ENCODE measurements at regions not wholly inside any gene's neighbourhood (a gene's known extent, or its start where the extent isn't known, plus 50 kb on each side); places are given as distances from the start of the nearest gene placed in this dataset.
A peak's percentile ranks its signal among the peaks of the same experiment; 100 is the strongest.

DNA sequence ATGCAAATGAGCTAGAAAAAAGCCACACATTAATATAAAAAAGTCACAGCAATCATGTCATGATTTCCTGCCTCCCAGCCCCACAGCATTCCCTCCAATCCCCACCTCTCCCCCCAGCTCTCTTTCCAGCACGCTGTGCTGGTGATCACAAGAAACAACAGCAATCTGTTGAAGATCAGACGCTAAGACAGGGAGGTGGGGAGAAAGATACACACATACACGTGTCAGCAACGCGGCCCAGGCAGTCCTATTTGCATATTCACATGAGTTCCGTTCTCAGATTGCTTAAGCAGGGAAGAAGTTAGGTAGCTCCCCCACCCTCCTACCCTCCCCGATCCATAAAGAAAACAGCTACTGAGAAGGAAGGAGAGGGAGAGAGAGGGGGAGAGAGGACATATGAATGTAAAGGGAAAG is 405.5 kb upstream of the PSMD7 start:
- no peak for DNase-seq (ENCODE audit: low spot score)
- no peak overlapping the region for H3K27ac Mint-ChIP-seq (ENCODE audit: unreplicated experiment)
- TF ChIP-seq, protein P1, sequence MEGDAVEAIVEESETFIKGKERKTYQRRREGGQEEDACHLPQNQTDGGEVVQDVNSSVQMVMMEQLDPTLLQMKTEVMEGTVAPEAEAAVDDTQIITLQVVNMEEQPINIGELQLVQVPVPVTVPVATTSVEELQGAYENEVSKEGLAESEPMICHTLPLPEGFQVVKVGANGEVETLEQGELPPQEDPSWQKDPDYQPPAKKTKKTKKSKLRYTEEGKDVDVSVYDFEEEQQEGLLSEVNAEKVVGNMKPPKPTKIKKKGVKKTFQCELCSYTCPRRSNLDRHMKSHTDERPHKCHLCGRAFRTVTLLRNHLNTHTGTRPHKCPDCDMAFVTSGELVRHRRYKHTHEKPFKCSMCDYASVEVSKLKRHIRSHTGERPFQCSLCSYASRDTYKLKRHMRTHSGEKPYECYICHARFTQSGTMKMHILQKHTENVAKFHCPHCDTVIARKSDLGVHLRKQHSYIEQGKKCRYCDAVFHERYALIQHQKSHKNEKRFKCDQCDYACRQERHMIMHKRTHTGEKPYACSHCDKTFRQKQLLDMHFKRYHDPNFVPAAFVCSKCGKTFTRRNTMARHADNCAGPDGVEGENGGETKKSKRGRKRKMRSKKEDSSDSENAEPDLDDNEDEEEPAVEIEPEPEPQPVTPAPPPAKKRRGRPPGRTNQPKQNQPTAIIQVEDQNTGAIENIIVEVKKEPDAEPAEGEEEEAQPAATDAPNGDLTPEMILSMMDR (IDR thresholded peaks at IDR 0.05; ENCODE audit: unreplicated experiment), result no peak
- peaks cover 3% of the 10 kb centered on the region for H3K27me3 Mint-ChIP-seq (ENCODE audit: unreplicated experiment)
- H3K4me1 Mint-ChIP-seq (ENCODE audit: unreplicated experiment), result peaks cover 15% of the 10 kb centered on the region
- peak overlapping the region; percentile 72 for H3K4me3 Mint-ChIP-seq (ENCODE audit: unreplicated experiment)
- no peaks in the 10 kb centered on the region for H3K36me3 Mint-ChIP-seq (ENCODE audit: low read depth, unreplicated experiment)
- no peaks in the 10 kb centered on the region for H3K9me3 Mint-ChIP-seq (ENCODE audit: unreplicated experiment)

DNA sequence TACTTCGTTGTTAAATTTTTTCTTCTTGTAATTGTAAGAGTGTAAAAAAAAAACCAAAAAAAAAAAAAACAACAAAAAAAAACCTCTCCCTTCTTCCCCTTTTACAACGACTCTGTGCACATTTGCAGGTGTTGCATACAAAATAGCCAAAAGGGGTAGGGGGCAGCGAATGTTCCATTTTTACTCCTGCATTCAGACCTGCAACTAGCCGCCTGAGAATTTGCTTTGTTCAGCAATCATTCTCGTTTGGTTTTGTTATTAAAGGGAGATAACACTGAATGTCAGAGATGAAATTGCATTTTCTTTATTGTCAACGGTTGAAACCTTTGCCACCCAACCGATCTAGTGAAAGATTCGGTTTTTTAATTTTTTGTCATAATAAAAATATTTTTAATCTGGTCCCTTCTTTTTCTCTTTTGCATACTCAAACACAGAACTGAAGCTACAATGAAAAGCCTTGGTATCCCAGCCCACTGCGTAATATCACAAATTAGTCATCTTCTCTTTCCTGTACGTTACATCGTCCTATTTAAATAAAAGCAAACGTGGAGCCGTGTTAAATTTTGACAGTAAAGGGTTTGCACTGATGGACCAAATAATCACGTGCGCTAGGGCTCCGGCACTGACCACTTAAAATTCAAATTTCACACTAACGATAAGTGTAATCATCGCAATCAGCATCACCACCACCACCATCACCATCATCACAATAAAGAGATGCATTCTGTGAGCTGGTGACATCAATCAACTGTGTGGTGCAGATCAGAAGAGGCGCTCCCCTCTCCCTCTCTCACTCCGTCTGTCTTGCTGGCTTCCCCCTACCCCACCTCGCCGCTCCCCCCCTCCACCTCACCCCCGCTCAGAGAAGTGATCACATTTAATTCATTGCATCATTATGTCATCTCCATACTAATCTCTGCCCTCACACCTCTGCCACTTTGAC is 406.2 kb upstream of the PSMD7 start:
- H3K27ac Mint-ChIP-seq (ENCODE audit: unreplicated experiment), result no peak overlapping the region
- H3K9me3 Mint-ChIP-seq (ENCODE audit: unreplicated experiment), result no peaks in the 10 kb centered on the region
- H3K27me3 Mint-ChIP-seq (ENCODE audit: unreplicated experiment), result peaks cover 3% of the 10 kb centered on the region
- peak overlapping the region; percentile 72 for H3K4me3 Mint-ChIP-seq (ENCODE audit: unreplicated experiment)
- no peak for DNase-seq (ENCODE audit: low spot score)
- H3K4me1 Mint-ChIP-seq (ENCODE audit: unreplicated experiment), result peaks cover 15% of the 10 kb centered on the region
- H3K36me3 Mint-ChIP-seq (ENCODE audit: low read depth, unreplicated experiment), result no peaks in the 10 kb centered on the region
- TF ChIP-seq, protein P1 (IDR thresholded peaks at IDR 0.05; ENCODE audit: unreplicated experiment), result no peak

DNA sequence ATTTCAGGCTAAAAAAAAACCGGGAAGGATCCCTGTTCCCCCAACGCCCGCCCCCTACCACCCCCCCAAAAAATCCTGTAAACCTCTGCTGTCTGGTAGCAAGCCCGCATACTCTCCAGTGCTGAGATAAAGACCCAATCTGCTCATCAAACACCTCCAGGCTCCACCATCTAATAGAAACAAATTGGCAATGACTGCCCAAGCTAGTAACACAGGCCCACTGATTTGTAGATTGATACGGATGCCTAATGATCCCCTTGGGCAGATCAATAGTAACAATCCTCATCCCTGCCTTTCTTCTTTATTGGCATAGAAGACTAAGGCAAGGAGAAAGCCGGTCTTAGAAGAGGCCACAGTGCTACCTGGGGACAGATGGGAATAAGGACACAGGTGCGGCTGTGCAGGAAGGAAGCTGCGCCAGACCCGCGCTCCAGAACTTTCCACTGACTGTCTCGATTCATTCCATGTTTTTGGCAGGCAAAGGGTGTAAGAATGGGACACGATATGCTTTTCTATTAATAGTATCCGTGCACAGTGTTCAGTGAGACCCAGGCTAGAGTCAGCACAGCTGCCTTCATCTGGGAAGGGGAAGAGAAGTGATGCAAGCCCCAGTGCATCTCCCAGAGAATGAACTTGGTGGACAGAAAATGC is 407.6 kb upstream of the PSMD7 start:
- Mint-ChIP-seq H3K4me1 (ENCODE audit: unreplicated experiment) (peaks cover 15% of the 10 kb centered on the region), H3K9me3 (ENCODE audit: unreplicated experiment) (no peaks in the 10 kb centered on the region), H3K27ac (ENCODE audit: unreplicated experiment) (no peak overlapping the region), H3K27me3 (ENCODE audit: unreplicated experiment) (peaks cover 3% of the 10 kb centered on the region), H3K36me3 (ENCODE audit: low read depth, unreplicated experiment) (no peaks in the 10 kb centered on the region), H3K4me3 (ENCODE audit: unreplicated experiment) (no peak overlapping the region)
- no peak for DNase-seq (ENCODE audit: low spot score)
- TF ChIP-seq, protein P1 (IDR thresholded peaks at IDR 0.05; ENCODE audit: unreplicated experiment), result no peak

DNA sequence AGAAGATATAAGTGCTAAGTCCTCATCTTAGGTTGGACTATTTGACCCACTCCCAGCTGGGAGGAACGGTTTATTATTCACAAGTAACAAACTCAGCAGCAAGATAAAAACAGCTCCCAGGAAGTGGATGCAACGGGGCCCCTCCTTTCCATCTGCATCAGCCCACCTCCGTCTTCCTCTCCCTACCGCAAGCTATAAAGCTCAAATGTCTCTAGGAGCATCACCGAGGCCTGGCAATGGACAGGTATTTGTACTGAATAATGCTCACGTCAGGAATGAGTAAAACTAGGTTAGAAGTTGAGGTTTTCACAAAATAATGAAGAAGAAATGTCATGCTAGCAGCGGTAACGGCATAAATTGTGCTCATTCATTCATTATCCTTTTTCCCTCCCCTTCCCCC is 408.7 kb upstream of the PSMD7 start:
- H3K36me3 Mint-ChIP-seq (ENCODE audit: low read depth, unreplicated experiment), result no peaks in the 10 kb centered on the region

More for the DNA sequence above, 408.7 kb upstream of the PSMD7 start:
- Mint-ChIP-seq H3K4me1 (ENCODE audit: unreplicated experiment) (peaks cover 15% of the 10 kb centered on the region), H3K9me3 (ENCODE audit: unreplicated experiment) (no peaks in the 10 kb centered on the region), H3K27ac (ENCODE audit: unreplicated experiment) (no peak overlapping the region), H3K27me3 (ENCODE audit: unreplicated experiment) (peaks cover 3% of the 10 kb centered on the region), H3K4me3 (ENCODE audit: unreplicated experiment) (no peak overlapping the region)
- TF ChIP-seq, protein P1 (IDR thresholded peaks at IDR 0.05; ENCODE audit: unreplicated experiment), result no peak
- no peak for DNase-seq (ENCODE audit: low spot score)
